Activated naive CD4-positive, alpha-beta T cell treated with anti-CD3 and anti-CD28 coated beads for 36 hours (primary cell): ENCODE measurements at regions not wholly inside any gene's neighbourhood (a gene's known extent, or its start where the extent isn't known, plus 50 kb on each side); places are given as distances from the start of the nearest gene placed in this dataset.
A peak's percentile ranks its signal among the peaks of the same experiment; 100 is the strongest.
"Not testable (repeated sequence)": the region's sequence is repeated elsewhere in the genome, so short reads cannot be mapped to it uniquely, and the experiment has no call there.

ENCODE experiments used
- CTCF ChIA-PET: fragments of 350-600 bp; sonication (Branson Sonifier 250); formaldehyde crosslinking; loops from one replicate; lab custom pipeline; 2021; ENCODE audit warnings: antibody characterized with exemption; lab: Charles Lee
- DNase-seq: peaks from one replicate; pipeline ENCODE4 v3.0.0-alpha.2; 2020
- H3K27ac Mint-ChIP-seq: one replicate; pipeline ENCODE4 v1.8.0; 2021; ENCODE audit warnings: mild to moderate bottlenecking, mixed read lengths
- H3K27me3 Mint-ChIP-seq: one replicate; pipeline ENCODE4 v1.8.0; 2021; ENCODE audit warnings: low read depth, mixed read lengths
- H3K36me3 Mint-ChIP-seq: one replicate; pipeline ENCODE4 v1.8.0; 2021; ENCODE audit warnings: low read depth, mixed read lengths
- H3K4me1 Mint-ChIP-seq: one replicate; pipeline ENCODE4 v1.8.0; 2021; ENCODE audit warnings: low read depth, mixed read lengths
- H3K4me3 Mint-ChIP-seq: one replicate; pipeline ENCODE4 v1.8.0; 2021; ENCODE audit warnings: mild to moderate bottlenecking, moderate library complexity, mixed read lengths
- H3K9me3 Mint-ChIP-seq: one replicate; pipeline ENCODE4 v1.8.0; 2021; ENCODE audit warnings: mixed read lengths
- intact Hi-C: fragments of 100-400 bp; cut with micrococcal nuclease; formaldehyde crosslinking; loops from one replicate; pipeline ENCODE4 v1.15.1; 2023

- Mint-ChIP-seq H3K27me3 (no peaks in the 10 kb centered on the region), H3K9me3 (no peaks in the 10 kb centered on the region), H3K4me3 (no peak overlapping the region), H3K4me1 (no peaks in the 10 kb centered on the region), H3K27ac (no peak overlapping the region), H3K36me3 (no peaks in the 10 kb centered on the region)
- intact Hi-C loops: no loop called here
- DNase-seq: no peak
- CTCF ChIA-PET: no interaction called here
Observed at GRCh38 chr13:105684216-105684615, 851.2 kb downstream of the EFNB2 start.

- no peak for DNase-seq
- Mint-ChIP-seq H3K4me1 (peaks cover 3% of the 10 kb centered on the region), H3K27ac (no peak overlapping the region), H3K4me3 (no peak overlapping the region), H3K27me3 (no peaks in the 10 kb centered on the region), H3K36me3 (no peaks in the 10 kb centered on the region), H3K9me3 (no peaks in the 10 kb centered on the region)
- intact Hi-C loops: no loop called here
- CTCF ChIA-PET: no interaction called here
Observed at GRCh38 chr13:105679838-105680237, 855.6 kb downstream of the EFNB2 start.

GRCh38 chr13:105678072-105678471 is 857.4 kb downstream of the EFNB2 start:
- H3K4me3 Mint-ChIP-seq: no peak overlapping the region
- H3K27me3 Mint-ChIP-seq: no peaks in the 10 kb centered on the region
- no peaks in the 10 kb centered on the region for H3K36me3 Mint-ChIP-seq
- H3K27ac Mint-ChIP-seq: peak overlapping the region; percentile 38
- intact Hi-C loops: no loop called here
- no peak for DNase-seq
- CTCF ChIA-PET: no interaction called here
- H3K9me3 Mint-ChIP-seq: no peaks in the 10 kb centered on the region
- H3K4me1 Mint-ChIP-seq: peaks cover 3% of the 10 kb centered on the region

GRCh38 chr13:105672881-105673280 is 862.6 kb downstream of the EFNB2 start:
- Mint-ChIP-seq H3K27ac (no peak overlapping the region), H3K4me3 (no peak overlapping the region), H3K4me1 (no peaks in the 10 kb centered on the region), H3K36me3 (no peaks in the 10 kb centered on the region), H3K9me3 (no peaks in the 10 kb centered on the region), H3K27me3 (no peaks in the 10 kb centered on the region)
- CTCF ChIA-PET: no interaction called here
- intact Hi-C loops: no loop called here
- no peak for DNase-seq

- H3K4me1 Mint-ChIP-seq, H3K4me3 Mint-ChIP-seq, H3K27ac Mint-ChIP-seq, DNase-seq, H3K36me3 Mint-ChIP-seq, H3K9me3 Mint-ChIP-seq, H3K27me3 Mint-ChIP-seq, intact Hi-C loops, CTCF ChIA-PET: not testable (repeated sequence)
Observed at GRCh38 chr13:105671131-105671530, 864.3 kb downstream of the EFNB2 start.

GRCh38 chr13:105670179-105670990 is 865.1 kb downstream of the EFNB2 start:
- CTCF ChIA-PET: interaction anchor here (0.6 kb wide), 1 partner anchor 1178 kb away, joined by 3 read pairs; no protein-coding TSS in a partner anchor
- Mint-ChIP-seq H3K4me1 (no peaks in the 10 kb centered on the region), H3K27ac (no peak overlapping the region), H3K36me3 (no peaks in the 10 kb centered on the region), H3K4me3 (no peak overlapping the region), H3K9me3 (no peaks in the 10 kb centered on the region), H3K27me3 (no peaks in the 10 kb centered on the region)
- intact Hi-C loops: no loop called here
- DNase-seq: no peak

- intact Hi-C loops: no loop called here
Observed at GRCh38 chr13:105665284-105665683, 870.2 kb downstream of the EFNB2 start.

GRCh38 chr13:105663182-105663581 is 872.3 kb downstream of the EFNB2 start:
- intact Hi-C loops: no loop called here
- H3K36me3 Mint-ChIP-seq: no peaks in the 10 kb centered on the region
- DNase-seq: no peak

More at GRCh38 chr13:105665284-105665683, 870.2 kb downstream of the EFNB2 start:
- Mint-ChIP-seq H3K27me3 (no peaks in the 10 kb centered on the region), H3K27ac (no peak overlapping the region), H3K4me3 (no peak overlapping the region), H3K4me1 (no peaks in the 10 kb centered on the region), H3K36me3 (no peaks in the 10 kb centered on the region), H3K9me3 (no peaks in the 10 kb centered on the region)
- no peak for DNase-seq
- CTCF ChIA-PET: no interaction called here

GRCh38 chr13:105660561-105660960 is 874.9 kb downstream of the EFNB2 start:
- Mint-ChIP-seq H3K9me3 (no peaks in the 10 kb centered on the region), H3K27ac (no peak overlapping the region), H3K27me3 (no peaks in the 10 kb centered on the region), H3K4me1 (no peaks in the 10 kb centered on the region), H3K4me3 (no peak overlapping the region), H3K36me3 (no peaks in the 10 kb centered on the region)
- CTCF ChIA-PET: no interaction called here
- no peak for DNase-seq
- intact Hi-C loops: no loop called here

More at GRCh38 chr13:105663182-105663581, 872.3 kb downstream of the EFNB2 start:
- Mint-ChIP-seq H3K9me3 (no peaks in the 10 kb centered on the region), H3K27ac (no peak overlapping the region), H3K4me3 (no peak overlapping the region), H3K27me3 (no peaks in the 10 kb centered on the region), H3K4me1 (no peaks in the 10 kb centered on the region)
- CTCF ChIA-PET: no interaction called here

GRCh38 chr13:105658431-105658830 is 877.0 kb downstream of the EFNB2 start:
- CTCF ChIA-PET: interaction anchor here (0.6 kb wide), 1 partner anchor 917 kb away, joined by 3 read pairs; no protein-coding TSS in a partner anchor
- no peaks in the 10 kb centered on the region for H3K9me3 Mint-ChIP-seq
- H3K27me3 Mint-ChIP-seq: no peaks in the 10 kb centered on the region

GRCh38 chr13:105655046-105655445 is 880.4 kb downstream of the EFNB2 start:
- Mint-ChIP-seq H3K4me3 (no peak overlapping the region), H3K27ac (no peak overlapping the region), H3K4me1 (no peaks in the 10 kb centered on the region), H3K9me3 (peaks cover 8% of the 10 kb centered on the region), H3K27me3 (no peaks in the 10 kb centered on the region), H3K36me3 (no peaks in the 10 kb centered on the region)
- CTCF ChIA-PET: no interaction called here
- DNase-seq: no peak
- intact Hi-C loops: no loop called here

More at GRCh38 chr13:105658431-105658830, 877.0 kb downstream of the EFNB2 start:
- H3K4me3 Mint-ChIP-seq: no peak overlapping the region
- no peak for DNase-seq
- intact Hi-C loops: no loop called here
- H3K36me3 Mint-ChIP-seq: no peaks in the 10 kb centered on the region
- no peak overlapping the region for H3K27ac Mint-ChIP-seq
- no peaks in the 10 kb centered on the region for H3K4me1 Mint-ChIP-seq

- H3K36me3 Mint-ChIP-seq: peaks cover 2% of the 10 kb centered on the region
Observed at GRCh38 chr13:105643966-105644365, 891.5 kb downstream of the EFNB2 start.

GRCh38 chr13:105642511-105642958 is 892.9 kb downstream of the EFNB2 start:
- Mint-ChIP-seq H3K27me3 (no peaks in the 10 kb centered on the region), H3K9me3 (peaks cover 2% of the 10 kb centered on the region), H3K4me3 (no peak overlapping the region), H3K27ac (no peak overlapping the region), H3K4me1 (no peaks in the 10 kb centered on the region), H3K36me3 (no peaks in the 10 kb centered on the region)
- no peak for DNase-seq
- intact Hi-C loops: no loop called here
- CTCF ChIA-PET: no interaction called here

More at GRCh38 chr13:105643966-105644365, 891.5 kb downstream of the EFNB2 start:
- no peak overlapping the region for H3K4me3 Mint-ChIP-seq
- H3K4me1 Mint-ChIP-seq: no peaks in the 10 kb centered on the region
- no peaks in the 10 kb centered on the region for H3K27me3 Mint-ChIP-seq
- CTCF ChIA-PET: no interaction called here
- peaks cover 9% of the 10 kb centered on the region for H3K9me3 Mint-ChIP-seq
- H3K27ac Mint-ChIP-seq: no peak overlapping the region
- no peak for DNase-seq
- intact Hi-C loops: no loop called here
